Astrocyte (in vitro differentiated cells and primary cell): ENCODE measurements at regions not wholly inside any gene's neighbourhood (a gene's known extent, or its start where the extent isn't known, plus 50 kb on each side); places are given as distances from the start of the nearest gene placed in this dataset.

Experiments
- DNase-seq: peaks from one replicate; pipeline ENCODE4 v3.0.0-alpha.2; 2010; ENCODE audit warnings: low read depth
- FAIRE-seq: peaks from 2 replicates; lab custom pipeline; 2011; peaks lifted over from hg19 to GRCh38; lab: Jason Lieb, UNC
- H2AFZ ChIP-seq: 2 replicates; pipeline ENCODE4 v1.6.0; 2012; ENCODE audit warnings: low read depth, low read length, inconsistent platforms
- H3K27ac ChIP-seq: 2 replicates; pipeline ENCODE4 v1.5.1; 2011; ENCODE audit warnings: low read depth, low read length, inconsistent platforms
- H3K27me3 ChIP-seq: 2 replicates; pipeline ENCODE4 v1.6.0; 2011; ENCODE audit warnings: low read length, inconsistent platforms; ENCODE audit not compliant: insufficient read depth
- H3K36me3 ChIP-seq: 2 replicates; pipeline ENCODE4 v1.5.1; 2011; ENCODE audit warnings: low read length, inconsistent platforms; ENCODE audit not compliant: insufficient read depth
- H3K4me1 ChIP-seq: 2 replicates; pipeline ENCODE4 v1.5.1; 2011; ENCODE audit warnings: low read length, inconsistent platforms; ENCODE audit not compliant: insufficient read depth
- H3K4me2 ChIP-seq: 2 replicates; pipeline ENCODE4 v1.6.0; 2012; ENCODE audit warnings: low read length, inconsistent platforms
- H3K4me3 ChIP-seq: 2 replicates; pipeline ENCODE4 v1.5.1; 2011; ENCODE audit warnings: low read depth, mild to moderate bottlenecking, low read length, inconsistent platforms; ENCODE audit not compliant: insufficient read depth
- H3K79me2 ChIP-seq: 2 replicates; pipeline ENCODE4 v1.6.0; 2012; ENCODE audit warnings: mild to moderate bottlenecking, low read length, inconsistent platforms; ENCODE audit not compliant: insufficient read depth
- H3K9ac ChIP-seq: 2 replicates; pipeline ENCODE4 v1.6.0; 2012; ENCODE audit warnings: mild to moderate bottlenecking, low read length, inconsistent platforms
- H3K9me3 ChIP-seq: 2 replicates; pipeline ENCODE4 v1.5.1; 2012; ENCODE audit warnings: low read depth, mild to moderate bottlenecking, low read length, inconsistent platforms; ENCODE audit not compliant: insufficient read depth
- H4K20me1 ChIP-seq: 2 replicates; pipeline ENCODE4 v1.6.0; 2012; ENCODE audit warnings: low read length, inconsistent platforms; ENCODE audit not compliant: insufficient read depth
- H3K27ac Mint-ChIP-seq: one replicate; pipeline ENCODE4 v1.8.0; 2021; ENCODE audit warnings: mild to moderate bottlenecking, mixed read lengths; ENCODE audit not compliant: unreplicated experiment
- H3K27me3 Mint-ChIP-seq: one replicate; pipeline ENCODE4 v1.8.0; 2021; ENCODE audit warnings: low read depth, mixed read lengths; ENCODE audit not compliant: unreplicated experiment
- H3K36me3 Mint-ChIP-seq: one replicate; pipeline ENCODE4 v1.8.0; 2021; ENCODE audit warnings: low read depth, mixed read lengths; ENCODE audit not compliant: unreplicated experiment
- H3K4me1 Mint-ChIP-seq: one replicate; pipeline ENCODE4 v1.8.0; 2021; ENCODE audit warnings: low read depth, mixed read lengths; ENCODE audit not compliant: unreplicated experiment
- H3K4me3 Mint-ChIP-seq: one replicate; pipeline ENCODE4 v1.8.0; 2021; ENCODE audit warnings: mild to moderate bottlenecking, moderate library complexity, mixed read lengths; ENCODE audit not compliant: unreplicated experiment
- H3K9me3 Mint-ChIP-seq: one replicate; pipeline ENCODE4 v1.8.0; 2021; ENCODE audit warnings: mild to moderate bottlenecking, mixed read lengths; ENCODE audit not compliant: unreplicated experiment
- CTCF ChIP-seq: IDR thresholded peaks from 2 replicates; pipeline ENCODE4 v1.5.1; 2011; ENCODE audit warnings: low read depth, mild to moderate bottlenecking, inconsistent platforms, low read length, moderate library complexity; ENCODE audit not compliant: insufficient read depth
- EZH2 ChIP-seq: IDR thresholded peaks from 2 replicates; pipeline ENCODE4 v1.6.1; 2012; ENCODE audit warnings: mild to moderate bottlenecking, low read length, inconsistent platforms; ENCODE audit not compliant: insufficient read depth

- Histone ChIP-seq H3K9ac (no peak overlapping the region), H3K9me3 (no peaks in the 10 kb centered on the region), H3K27me3 (no peaks in the 10 kb centered on the region), H3K79me2 (no peaks in the 10 kb centered on the region), H3K4me2 (no peak overlapping the region), H4K20me1 (no peaks in the 10 kb centered on the region), H3K27ac (no peak overlapping the region), H2AFZ (no peak overlapping the region), H3K36me3 (no peaks in the 10 kb centered on the region), H3K4me1 (no peaks in the 10 kb centered on the region), H3K4me3 (no peak overlapping the region)
- H3K36me3 Mint-ChIP-seq: peaks cover 2% of the 10 kb centered on the region
- FAIRE-seq (no peak), DNase-seq (peak; percentile 86)
- no peak for TF ChIP-seq CTCF
- TF ChIP-seq EZH2: no peak
- H3K27me3 Mint-ChIP-seq: no peaks in the 10 kb centered on the region
- H3K9me3 Mint-ChIP-seq: peaks cover 7% of the 10 kb centered on the region
- H3K27ac Mint-ChIP-seq: no peak overlapping the region
- H3K4me3 Mint-ChIP-seq: no peak overlapping the region
- H3K4me1 Mint-ChIP-seq: peaks cover 12% of the 10 kb centered on the region
Measured at GRCh38 chr1:173356191-173356762, 120.9 kb upstream of the PRDX6 start.

DNA sequence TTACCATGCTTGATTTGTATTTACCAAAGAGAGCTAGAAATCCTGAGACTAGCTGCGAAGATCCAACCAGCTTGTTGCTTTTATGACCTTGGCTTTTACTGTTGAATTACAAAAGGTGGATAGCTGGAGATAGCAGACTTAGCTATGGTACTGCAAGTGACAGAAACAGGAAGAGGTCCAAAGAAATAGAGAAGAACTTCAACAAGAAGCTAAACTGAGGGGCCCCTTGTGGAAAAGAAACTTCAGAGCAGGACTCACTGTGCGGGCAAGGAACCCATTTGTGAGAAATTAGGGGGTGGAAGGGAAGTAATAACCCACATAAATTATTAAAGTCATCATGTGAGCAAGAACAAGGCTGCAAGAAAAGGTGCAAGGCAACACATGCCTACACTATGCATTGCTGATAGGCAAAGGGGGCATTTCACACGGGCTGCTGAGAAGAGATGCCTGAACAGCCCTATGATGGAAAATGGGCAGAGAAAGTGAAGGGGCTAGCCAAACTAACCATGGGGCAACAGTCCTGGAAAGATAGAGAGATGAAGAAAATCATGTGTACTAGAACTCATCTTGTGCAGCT lies 116.6 kb upstream of the PRDX6 start:
- no peak for DNase-seq
- H2AFZ ChIP-seq: no peak overlapping the region
- H3K27ac ChIP-seq: no peak overlapping the region
- H3K79me2 ChIP-seq: no peaks in the 10 kb centered on the region
- no peak overlapping the region for H3K4me3 ChIP-seq
- peaks cover 5% of the 10 kb centered on the region for H3K27me3 Mint-ChIP-seq
- no peak overlapping the region for H3K4me3 Mint-ChIP-seq
- TF ChIP-seq CTCF (no peak), EZH2 (no peak)
- no peaks in the 10 kb centered on the region for H3K9me3 ChIP-seq
- no peaks in the 10 kb centered on the region for H4K20me1 ChIP-seq
- no peaks in the 10 kb centered on the region for H3K36me3 ChIP-seq
- H3K27ac Mint-ChIP-seq: no peak overlapping the region
- H3K4me2 ChIP-seq: no peak overlapping the region
- H3K4me1 Mint-ChIP-seq: peaks cover 9% of the 10 kb centered on the region
- no peaks in the 10 kb centered on the region for H3K36me3 Mint-ChIP-seq
- FAIRE-seq: no peak
- H3K4me1 ChIP-seq: no peaks in the 10 kb centered on the region
- H3K27me3 ChIP-seq: no peaks in the 10 kb centered on the region
- no peak overlapping the region for H3K9ac ChIP-seq
- no peaks in the 10 kb centered on the region for H3K9me3 Mint-ChIP-seq

DNA sequence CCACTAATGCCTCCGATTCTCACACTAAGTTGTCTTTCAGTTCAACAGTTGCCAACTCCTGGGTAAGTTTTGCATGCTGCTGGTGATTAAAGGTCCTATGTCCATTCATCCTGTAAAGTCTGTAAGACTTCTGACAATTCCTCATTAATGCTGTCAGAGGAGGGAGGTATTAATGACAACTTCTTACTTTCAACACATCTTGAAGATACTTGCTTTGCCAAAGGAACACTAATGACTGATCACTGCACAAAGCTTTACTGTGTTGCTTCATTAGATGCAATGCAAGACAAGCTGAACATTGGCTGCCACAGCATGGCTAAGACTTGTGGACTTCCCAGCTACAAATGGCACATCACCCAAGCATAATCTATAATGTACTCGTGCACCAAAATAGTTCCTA lies 114.6 kb upstream of the PRDX6 start:
- Histone ChIP-seq H3K79me2 (no peaks in the 10 kb centered on the region), H3K4me2 (no peak overlapping the region), H2AFZ (no peak overlapping the region), H3K9ac (no peak overlapping the region), H3K36me3 (no peaks in the 10 kb centered on the region), H3K4me3 (no peak overlapping the region), H3K9me3 (no peaks in the 10 kb centered on the region), H3K4me1 (no peaks in the 10 kb centered on the region), H4K20me1 (no peaks in the 10 kb centered on the region), H3K27ac (no peak overlapping the region), H3K27me3 (no peaks in the 10 kb centered on the region)
- Mint-ChIP-seq H3K27ac (no peak overlapping the region), H3K9me3 (no peaks in the 10 kb centered on the region), H3K27me3 (peaks cover 5% of the 10 kb centered on the region), H3K4me3 (no peak overlapping the region), H3K36me3 (no peaks in the 10 kb centered on the region), H3K4me1 (no peaks in the 10 kb centered on the region)
- FAIRE-seq (no peak), DNase-seq (peak; percentile 84)
- TF ChIP-seq EZH2: no peak
- no peak for TF ChIP-seq CTCF
